SK-N-SH treated with all-trans-retinoic acid at 6 μM for 48 hours (cell line): ENCODE measurements at regions not wholly inside any gene's neighbourhood (a gene's known extent, or its start where the extent isn't known, plus 50 kb on each side); places are given as distances from the start of the nearest gene placed in this dataset.

Experiments used
- ATAC-seq: fragments of 200-7000 bp; cut with Tn5 transposase; 3 replicates; pipeline ENCODE4 v1.9.1; 2020; ENCODE audit warnings: mild to moderate bottlenecking, moderate library complexity
- ARNTL ChIP-seq: fragments of 450-650 bp; formaldehyde crosslinking; IDR thresholded peaks from 2 replicates; pipeline ENCODE4 v1.5.0; 2020; ENCODE audit warnings: low read depth, mild to moderate bottlenecking, moderate library complexity, borderline replicate concordance
- BACH2 ChIP-seq: fragments of 250-450 bp; sonication (Bioruptor Pico); IDR thresholded peaks from 2 replicates; pipeline ENCODE4 v1.9.0; 2021; ENCODE audit warnings: mild to moderate bottlenecking, borderline replicate concordance
- CREB5 ChIP-seq: fragments of 250-450 bp; sonication (Bioruptor Pico); IDR thresholded peaks from 2 replicates; pipeline ENCODE4 v1.5.1; 2020; ENCODE audit warnings: low read depth, mild to moderate bottlenecking, moderate library complexity
- CSDC2 ChIP-seq: fragments of 250-450 bp; sonication (Bioruptor Pico); IDR thresholded peaks from 2 replicates; pipeline ENCODE4 v1.5.0; 2020; ENCODE audit warnings: mild to moderate bottlenecking, moderate library complexity
- CSRNP3 ChIP-seq: fragments of 250-450 bp; sonication (Bioruptor Pico); IDR thresholded peaks from 2 replicates; pipeline ENCODE4 v1.5.1; 2021; ENCODE audit warnings: mild to moderate bottlenecking, moderate library complexity
- GLIS3 ChIP-seq: fragments of 250-450 bp; sonication (Bioruptor Pico); IDR thresholded peaks from 2 replicates; pipeline ENCODE4 v1.5.0; 2020; ENCODE audit warnings: mild to moderate bottlenecking, moderate library complexity
- ISL1 ChIP-seq: fragments of 250-450 bp; sonication (Bioruptor Pico); IDR thresholded peaks from 2 replicates; pipeline ENCODE4 v2.1.2; 2022; ENCODE audit warnings: mild to moderate bottlenecking, moderate library complexity
- OSR1 ChIP-seq: fragments of 250-450 bp; sonication (Bioruptor Pico); IDR thresholded peaks from 2 replicates; pipeline ENCODE4 v1.8.0; 2022; ENCODE audit warnings: moderate library complexity, mild to moderate bottlenecking, inconsistent platforms
- PATZ1 ChIP-seq: fragments of 250-450 bp; sonication (Bioruptor Pico); IDR thresholded peaks from 2 replicates; pipeline ENCODE4 v1.8.0; 2020; ENCODE audit warnings: mild to moderate bottlenecking, moderate library complexity, borderline replicate concordance
- POU6F1 ChIP-seq: fragments of 250-450 bp; sonication (Bioruptor Pico); IDR thresholded peaks from 2 replicates; pipeline ENCODE4 v1.8.0; 2021; ENCODE audit warnings: low read depth, mild to moderate bottlenecking, moderate library complexity, borderline replicate concordance
- PPARA ChIP-seq: fragments of 250-450 bp; sonication (Bioruptor Pico); IDR thresholded peaks from 2 replicates; pipeline ENCODE4 v1.5.0; 2020; ENCODE audit warnings: mild to moderate bottlenecking, borderline replicate concordance
- RARB ChIP-seq: fragments of 250-450 bp; sonication (Bioruptor Pico); IDR thresholded peaks from 2 replicates; pipeline ENCODE4 v1.8.0; 2021; ENCODE audit warnings: mild to moderate bottlenecking, moderate library complexity
- SNAI2 ChIP-seq: fragments of 250-450 bp; sonication (Bioruptor Pico); IDR thresholded peaks from 2 replicates; pipeline ENCODE4 v1.5.0; 2020; ENCODE audit warnings: mild to moderate bottlenecking, moderate library complexity
- TCF4 ChIP-seq: fragments of 250-450 bp; sonication (Bioruptor Pico); IDR thresholded peaks from 2 replicates; pipeline ENCODE4 v1.8.0; 2021; ENCODE audit warnings: mild to moderate bottlenecking, moderate library complexity, borderline replicate concordance
- TOX ChIP-seq: fragments of 250-450 bp; sonication (Bioruptor Pico); IDR thresholded peaks from 2 replicates; pipeline ENCODE4 v1.8.0; 2021; ENCODE audit warnings: mild to moderate bottlenecking, moderate library complexity, borderline replicate concordance
- TSHZ2 ChIP-seq: fragments of 250-450 bp; sonication (Bioruptor Pico); IDR thresholded peaks from 2 replicates; pipeline ENCODE4 v1.5.0; 2020; ENCODE audit warnings: mild to moderate bottlenecking, moderate library complexity
- ZC3H10 ChIP-seq: fragments of 250-450 bp; sonication (Bioruptor Pico); IDR thresholded peaks from 2 replicates; pipeline ENCODE4 v1.5.1; 2021; ENCODE audit warnings: mild to moderate bottlenecking, moderate library complexity
- ZFP3 ChIP-seq: fragments of 250-450 bp; sonication (Bioruptor Pico); IDR thresholded peaks from 2 replicates; pipeline ENCODE4 v1.5.0; 2020; ENCODE audit warnings: mild to moderate bottlenecking, moderate library complexity
- ZFP30 ChIP-seq: fragments of 450-650 bp; formaldehyde crosslinking; IDR thresholded peaks from 2 replicates; pipeline ENCODE4 v1.5.0; 2022; ENCODE audit warnings: mild to moderate bottlenecking, moderate library complexity
- ZNF565 ChIP-seq: fragments of 450-650 bp; formaldehyde crosslinking; conservative IDR thresholded peaks from 2 replicates; pipeline ENCODE4 v1.5.0; 2020; ENCODE audit warnings: low read depth, mild to moderate bottlenecking, moderate library complexity
- ZNF70 ChIP-seq: fragments of 450-650 bp; formaldehyde crosslinking; IDR thresholded peaks from 2 replicates; pipeline ENCODE4 v1.5.0; 2020; ENCODE audit warnings: mild to moderate bottlenecking, moderate library complexity
- ZNF8 ChIP-seq: fragments of 450-650 bp; formaldehyde crosslinking; IDR thresholded peaks from 2 replicates; pipeline ENCODE4 v1.5.0; 2020; ENCODE audit warnings: mild to moderate bottlenecking, moderate library complexity

- ATAC-seq, result no peak
- TF ChIP-seq GLIS3 (CRISPR knock-in tag), result no peak
- no peak for TF ChIP-seq TSHZ2 (CRISPR knock-in tag)
- no peak for TF ChIP-seq SNAI2
- no peak for TF ChIP-seq TOX (CRISPR knock-in tag)
- TF ChIP-seq CREB5 (CRISPR knock-in tag), result no peak
- TF ChIP-seq, all 23 proteins: peak for 0
Observed at GRCh38 chr17:31697838-31698237, 161.2 kb downstream of the COPRS start.

GRCh38 chr17:31696703-31697325 lies 162.2 kb downstream of the COPRS start:
- TF ChIP-seq GLIS3 (CRISPR knock-in tag), result no peak
- no peak for TF ChIP-seq ARNTL (CRISPR knock-in tag)
- TF ChIP-seq ISL1, result no peak

GRCh38 chr17:31696184-31696602 lies 162.9 kb downstream of the COPRS start:
- TF ChIP-seq GLIS3 (CRISPR knock-in tag) (peak; percentile 65; the same call in 1 of the 2 replicates), PATZ1 (peak; percentile 63; the same call in 1 of the 2 replicates), ZFP3 (CRISPR knock-in tag) (no peak), BACH2 (CRISPR knock-in tag) (no peak), TSHZ2 (CRISPR knock-in tag) (peak; percentile 85), ZFP30 (CRISPR knock-in tag) (no peak), ZNF70 (peak; percentile 43; the same call in 1 of the 2 replicates), ZC3H10 (no peak), POU6F1 (CRISPR knock-in tag) (peak; percentile 73; the same call in 1 of the 2 replicates), ISL1 (peak; percentile 93), ZNF565 (no peak), CSDC2 (peak; percentile 80), TOX (CRISPR knock-in tag) (no peak), TCF4 (CRISPR knock-in tag) (peak; percentile 99), SNAI2 (0 out of 2 replicates have a peak, but pooled peaks have one; percentile 75), OSR1 (CRISPR knock-in tag) (no peak), ZNF8 (0 out of 2 replicates have a peak, but pooled peaks have one; percentile 50), RARB (0 out of 2 replicates have a peak, but pooled peaks have one; percentile 40), CSRNP3 (CRISPR knock-in tag) (peak; percentile 29; the same call in 1 of the 2 replicates), CREB5 (CRISPR knock-in tag) (peak; percentile 48; the same call in 1 of the 2 replicates), PPARA (CRISPR knock-in tag) (no peak)
- peak; percentile 97 for ATAC-seq

More at GRCh38 chr17:31696703-31697325, 162.2 kb downstream of the COPRS start:
- peak; percentile 9 for ATAC-seq
